D721Med (cell line): ENCODE measurements at regions not wholly inside any gene's neighbourhood (a gene's known extent, or its start where the extent isn't known, plus 50 kb on each side); places are given as distances from the start of the nearest gene placed in this dataset.

Experiments used
- DNase-seq: peaks from one replicate; pipeline ENCODE4 v3.0.0; 2011; ENCODE audit warnings: low spot score; ENCODE audit not compliant: insufficient read length
- FAIRE-seq: peaks from 2 replicates; lab custom pipeline; 2011; peaks lifted over from hg19 to GRCh38; lab: Jason Lieb, UNC
- CTCF ChIP-seq: IDR thresholded peaks from 2 replicates; pipeline ENCODE4 v1.5.1; 2012; ENCODE audit warnings: mild to moderate bottlenecking, control low read depth; ENCODE audit not compliant: insufficient read depth; ENCODE audit errors: missing control alignments

GRCh38 chr2:45337481-45337880 lies 273.6 kb downstream of the SRBD1 start:
- FAIRE-seq (no peak), DNase-seq (no peak)
- TF ChIP-seq CTCF, result no peak

- FAIRE-seq (no peak), DNase-seq (no peak)
- TF ChIP-seq CTCF, result no peak
Measured at GRCh38 chr2:45334205-45334604, 276.9 kb downstream of the SRBD1 start.

GRCh38 chr2:45332567-45332966 lies 278.5 kb downstream of the SRBD1 start:
- no peak for TF ChIP-seq CTCF
- FAIRE-seq, result no peak
- no peak for DNase-seq

GRCh38 chr2:45332094-45332493 lies 279.0 kb downstream of the SRBD1 start:
- FAIRE-seq (no peak), DNase-seq (no peak)
- TF ChIP-seq CTCF, result no peak

- FAIRE-seq (no peak), DNase-seq (no peak)
- no peak for TF ChIP-seq CTCF
Measured at GRCh38 chr2:45331410-45331786, 279.7 kb downstream of the SRBD1 start.

GRCh38 chr2:45330637-45331409 lies 280.2 kb downstream of the SRBD1 start:
- no peak for DNase-seq
- no peak for FAIRE-seq
- no peak for TF ChIP-seq CTCF

- FAIRE-seq (no peak), DNase-seq (no peak)
- no peak for TF ChIP-seq CTCF
Measured at GRCh38 chr2:45330108-45330507, 281.0 kb downstream of the SRBD1 start.
